ENCODE measurements at regions not wholly inside any gene's neighbourhood (a gene's known extent, or its start where the extent isn't known, plus 50 kb on each side); places are given as distances from the start of the nearest gene placed in this dataset.

- no peak for DNase-seq (ENCODE audit: low read depth in 2 of 2)
These were observed 181.5 kb upstream of the PODXL start for GRCh38 chr7:131737746-131738465.

- DNase-seq (ENCODE audit: low read depth in 2 of 2) = no peak
These were observed 178.7 kb upstream of the PODXL start for GRCh38 chr7:131735101-131735500.

- DNase-seq (ENCODE audit: low read depth in 2 of 2) = no peak
These were observed 177.2 kb upstream of the PODXL start for GRCh38 chr7:131733604-131734003.

- no peak for DNase-seq (ENCODE audit: low read depth in 2 of 2)
These were observed 170.8 kb upstream of the PODXL start for GRCh38 chr7:131727189-131727588.

- DNase-seq (ENCODE audit: low read depth in 2 of 2) = no peak
These were observed 170.3 kb upstream of the PODXL start for GRCh38 chr7:131726686-131727085.

- no peak for DNase-seq (ENCODE audit: low read depth in 2 of 2)
These were observed 169.6 kb upstream of the PODXL start for GRCh38 chr7:131726031-131726430.

- no peak for DNase-seq (ENCODE audit: low read depth in 2 of 2)
These were observed 168.4 kb upstream of the PODXL start for GRCh38 chr7:131724776-131725345.

- no peak for DNase-seq (ENCODE audit: low read depth in 2 of 2)
These were observed 167.5 kb upstream of the PODXL start for GRCh38 chr7:131723926-131724325.

GRCh38 chr7:131722371-131722770, 165.9 kb upstream of the PODXL start:
- DNase-seq (ENCODE audit: low read depth in 2 of 2) = no peak

- no peak for DNase-seq (ENCODE audit: low read depth in 2 of 2)
These were observed 165.2 kb upstream of the PODXL start for GRCh38 chr7:131721660-131722059.

GRCh38 chr7:131720703-131721102, 164.3 kb upstream of the PODXL start:
- DNase-seq (ENCODE audit: low read depth in 2 of 2) = no peak

GRCh38 chr7:131717181-131717580, 160.8 kb upstream of the PODXL start:
- no peak for DNase-seq (ENCODE audit: low read depth in 2 of 2)

- no peak for DNase-seq (ENCODE audit: low read depth in 2 of 2)
These were observed 142.9 kb upstream of the PODXL start for GRCh38 chr7:131699323-131699722.

- DNase-seq (ENCODE audit: low read depth in 2 of 2) = peak in 1 of 2 donors; percentile 16
These were observed 135.9 kb upstream of the PODXL start for GRCh38 chr7:131692131-131692960.

GRCh38 chr7:131691454-131692130, 135.2 kb upstream of the PODXL start:
- no peak for DNase-seq (ENCODE audit: low read depth in 2 of 2)

- DNase-seq (ENCODE audit: low read depth in 2 of 2) = no peak
These were observed 134.0 kb upstream of the PODXL start for GRCh38 chr7:131690441-131690840.

GRCh38 chr7:131689662-131690234, 133.3 kb upstream of the PODXL start:
- DNase-seq (ENCODE audit: low read depth in 2 of 2) = no peak

GRCh38 chr7:131688738-131689661, 132.6 kb upstream of the PODXL start:
- peak in 1 of 2 donors; percentile 31 for DNase-seq (ENCODE audit: low read depth in 2 of 2)

GRCh38 chr7:131687296-131687695, 130.9 kb upstream of the PODXL start:
- no peak for DNase-seq (ENCODE audit: low read depth in 2 of 2)

- DNase-seq (ENCODE audit: low read depth in 2 of 2) = no peak
These were observed 130.4 kb upstream of the PODXL start for GRCh38 chr7:131686833-131687232.

Data from stimulated activated CD4-positive, alpha-beta T cell treated with anti-CD3 and anti-CD28 coated beads, Interleukin-1b, Interleukin-23, amount 100 ng/mL, for 1 hour (primary cell).